ENCODE measurements at regions not wholly inside any gene's neighbourhood (a gene's known extent, or its start where the extent isn't known, plus 50 kb on each side); places are given as distances from the start of the nearest gene placed in this dataset.

- H4K8ac ChIP-seq (ENCODE audit: low read length) = no peak overlapping the region
- H2BK12ac ChIP-seq (ENCODE audit: low read length in 2 of 2) = no peak overlapping the region
- no peak for DNase-seq
- no peaks in the 10 kb centered on the region for H3K79me1 ChIP-seq (replicated peaks; ENCODE audit: low read length, poor library complexity, severe bottlenecking)
- no peak overlapping the region for H2AK5ac ChIP-seq (ENCODE audit: low read length, severe bottlenecking)
- H3K27me3 ChIP-seq (ENCODE audit: control insufficient read depth in 1 of 2, insufficient read depth in 1 of 2, low read length in 2 of 2) = no peaks in the 10 kb centered on the region
- H3K27ac ChIP-seq (ENCODE audit: low read length, poor library complexity, severe bottlenecking) = no peak overlapping the region
- H2BK15ac ChIP-seq (ENCODE audit: low read depth, poor library complexity, severe bottlenecking) = no peak overlapping the region
- H3K4me2 ChIP-seq (ENCODE audit: low read length, poor library complexity, severe bottlenecking) = no peak overlapping the region
- no peak overlapping the region for H4K91ac ChIP-seq (ENCODE audit: low read length)
- H3K36me3 ChIP-seq (ENCODE audit: control insufficient read depth in 1 of 2, insufficient read depth in 2 of 2, low read depth in 1 of 2, low read length in 2 of 2) = no peaks in the 10 kb centered on the region
- H3K9ac ChIP-seq (ENCODE audit: low read length) = no peak overlapping the region
- H3K4me1 ChIP-seq (ENCODE audit: control insufficient read depth, insufficient read depth, low read depth, low read length) = no peaks in the 10 kb centered on the region
- H3K4me3 ChIP-seq (ENCODE audit: insufficient read depth in 1 of 2, low read depth in 1 of 2, low read length in 2 of 2) = no peak overlapping the region
- no peak overlapping the region for H2BK120ac ChIP-seq (ENCODE audit: low read depth, low read length)
- 100% methylated on average over 1 of the region's 1 CpG for WGBS
- H3K4ac ChIP-seq (ENCODE audit: low read depth in 1 of 2, low read length in 2 of 2) = no peak overlapping the region
- no peak overlapping the region for H3K14ac ChIP-seq (ENCODE audit: low read length in 2 of 2)
- no peak overlapping the region for H3K23ac ChIP-seq (ENCODE audit: low read length in 2 of 2)
- H3K18ac ChIP-seq (ENCODE audit: low read depth in 1 of 2, low read length in 2 of 2) = no peak overlapping the region
- no peak overlapping the region for H2BK5ac ChIP-seq (ENCODE audit: low read depth, low read length, poor library complexity, severe bottlenecking)
- no peak overlapping the region for H2AFZ ChIP-seq (ENCODE audit: low read depth, low read length)
- peaks cover 4% of the 10 kb centered on the region for H3K9me3 ChIP-seq (ENCODE audit: control insufficient read depth, low read length)
Observed at GRCh38 chr7:119606297-119606696, 666.7 kb upstream of the KCND2 start.

GRCh38 chr7:119620769-119621168 is 652.2 kb upstream of the KCND2 start:
- H2BK120ac ChIP-seq (ENCODE audit: low read depth, low read length) = no peak overlapping the region
- H3K79me1 ChIP-seq (replicated peaks; ENCODE audit: low read length, poor library complexity, severe bottlenecking) = no peaks in the 10 kb centered on the region
- H3K4me3 ChIP-seq (ENCODE audit: insufficient read depth in 1 of 2, low read depth in 1 of 2, low read length in 2 of 2) = no peak overlapping the region
- H3K9me3 ChIP-seq (ENCODE audit: control insufficient read depth, low read length) = no peaks in the 10 kb centered on the region
- H3K4me1 ChIP-seq (ENCODE audit: control insufficient read depth, insufficient read depth, low read depth, low read length) = no peaks in the 10 kb centered on the region
- H3K4ac ChIP-seq (ENCODE audit: low read depth in 1 of 2, low read length in 2 of 2) = no peak overlapping the region
- no peak overlapping the region for H3K27ac ChIP-seq (ENCODE audit: low read length, poor library complexity, severe bottlenecking)
- H3K4me2 ChIP-seq (ENCODE audit: low read length, poor library complexity, severe bottlenecking) = no peak overlapping the region
- H4K8ac ChIP-seq (ENCODE audit: low read length) = no peak overlapping the region
- H2BK5ac ChIP-seq (ENCODE audit: low read depth, low read length, poor library complexity, severe bottlenecking) = no peak overlapping the region
- H3K23ac ChIP-seq (ENCODE audit: low read length in 2 of 2) = no peak overlapping the region
- H3K36me3 ChIP-seq (ENCODE audit: control insufficient read depth in 1 of 2, insufficient read depth in 2 of 2, low read depth in 1 of 2, low read length in 2 of 2) = no peaks in the 10 kb centered on the region
- no peak overlapping the region for H2AFZ ChIP-seq (ENCODE audit: low read depth, low read length)
- H2BK12ac ChIP-seq (ENCODE audit: low read length in 2 of 2) = no peak overlapping the region
- no peak for DNase-seq
- no peak overlapping the region for H3K9ac ChIP-seq (ENCODE audit: low read length)
- no peak overlapping the region for H2AK5ac ChIP-seq (ENCODE audit: low read length, severe bottlenecking)
- no peak overlapping the region for H3K14ac ChIP-seq (ENCODE audit: low read length in 2 of 2)
- WGBS = 78% methylated on average over 4 of the region's 4 CpGs
- no peak overlapping the region for H3K18ac ChIP-seq (ENCODE audit: low read depth in 1 of 2, low read length in 2 of 2)
- no peak overlapping the region for H4K91ac ChIP-seq (ENCODE audit: low read length)
- no peak overlapping the region for H2BK15ac ChIP-seq (ENCODE audit: low read depth, poor library complexity, severe bottlenecking)
- H3K27me3 ChIP-seq (ENCODE audit: control insufficient read depth in 1 of 2, insufficient read depth in 1 of 2, low read length in 2 of 2) = no peaks in the 10 kb centered on the region

DNA sequence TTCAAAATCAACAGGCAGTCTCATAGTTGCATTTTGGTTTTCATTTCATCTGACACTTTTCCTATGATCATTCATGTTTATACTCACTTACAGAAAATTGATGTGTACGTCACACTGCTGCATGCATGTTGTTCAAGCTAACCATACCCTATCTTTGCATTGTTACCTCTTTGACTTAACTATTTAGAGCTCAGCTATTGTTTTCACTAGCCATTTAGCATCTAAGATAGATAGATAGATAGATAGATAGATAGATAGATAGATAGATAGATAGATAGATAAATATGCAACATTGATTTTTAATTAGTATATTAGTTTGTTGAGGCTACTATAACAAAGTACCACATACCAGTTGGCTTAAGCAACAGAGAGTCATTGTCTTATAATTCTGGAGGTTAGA is 649.5 kb upstream of the KCND2 start:
- Histone ChIP-seq H2BK120ac (ENCODE audit: low read depth, low read length) (no peak overlapping the region), H3K4me2 (ENCODE audit: low read length, poor library complexity, severe bottlenecking) (no peak overlapping the region), H3K23ac (ENCODE audit: low read length in 2 of 2) (no peak overlapping the region), H3K18ac (ENCODE audit: low read depth in 1 of 2, low read length in 2 of 2) (no peak overlapping the region), H3K36me3 (ENCODE audit: control insufficient read depth in 1 of 2, insufficient read depth in 2 of 2, low read depth in 1 of 2, low read length in 2 of 2) (no peaks in the 10 kb centered on the region), H3K4me3 (ENCODE audit: insufficient read depth in 1 of 2, low read depth in 1 of 2, low read length in 2 of 2) (no peak overlapping the region), H2BK15ac (ENCODE audit: low read depth, poor library complexity, severe bottlenecking) (no peak overlapping the region), H3K79me1 (replicated peaks; ENCODE audit: low read length, poor library complexity, severe bottlenecking) (no peaks in the 10 kb centered on the region), H3K27ac (ENCODE audit: low read length, poor library complexity, severe bottlenecking) (no peak overlapping the region), H4K8ac (ENCODE audit: low read length) (no peak overlapping the region), H3K4ac (ENCODE audit: low read depth in 1 of 2, low read length in 2 of 2) (no peak overlapping the region), H3K4me1 (ENCODE audit: control insufficient read depth, insufficient read depth, low read depth, low read length) (no peaks in the 10 kb centered on the region), H2AK5ac (ENCODE audit: low read length, severe bottlenecking) (no peak overlapping the region), H2BK12ac (ENCODE audit: low read length in 2 of 2) (no peak overlapping the region), H2BK5ac (ENCODE audit: low read depth, low read length, poor library complexity, severe bottlenecking) (no peak overlapping the region), H3K9me3 (ENCODE audit: control insufficient read depth, low read length) (no peaks in the 10 kb centered on the region), H4K91ac (ENCODE audit: low read length) (no peak overlapping the region), H3K27me3 (ENCODE audit: control insufficient read depth in 1 of 2, insufficient read depth in 1 of 2, low read length in 2 of 2) (no peaks in the 10 kb centered on the region), H2AFZ (ENCODE audit: low read depth, low read length) (no peak overlapping the region), H3K14ac (ENCODE audit: low read length in 2 of 2) (no peak overlapping the region), H3K9ac (ENCODE audit: low read length) (no peak overlapping the region)
- 82% methylated on average over 1 of the region's 1 CpG for WGBS
- no peak for DNase-seq

DNA sequence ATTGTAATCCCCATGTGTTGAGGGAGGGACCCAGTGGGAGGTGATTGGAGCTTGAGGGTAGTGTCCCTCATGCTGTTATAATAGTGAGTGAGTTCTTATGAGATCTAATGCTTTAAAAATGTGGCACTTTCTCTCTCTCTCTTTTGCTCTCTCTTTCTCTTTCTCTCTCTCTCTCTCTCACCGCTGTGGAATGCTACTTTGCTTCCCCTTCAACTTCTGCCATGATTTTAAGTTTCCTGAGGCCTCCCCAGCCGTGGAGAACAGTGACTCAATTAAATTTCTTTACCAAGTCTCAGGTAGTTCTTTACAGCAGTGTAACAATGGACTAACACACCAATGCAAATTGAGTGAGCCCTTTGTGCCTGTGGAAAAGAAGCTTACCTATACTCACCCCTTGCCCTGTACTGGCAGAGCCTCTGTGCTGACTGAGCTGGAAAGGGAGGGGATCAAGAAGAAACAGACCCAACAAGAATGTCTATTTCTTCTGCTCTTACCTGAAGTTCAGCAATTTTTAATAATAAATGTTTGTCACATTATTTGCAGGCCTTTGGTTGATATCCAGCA is 642.5 kb upstream of the KCND2 start:
- H2BK5ac ChIP-seq (ENCODE audit: low read depth, low read length, poor library complexity, severe bottlenecking) = no peak overlapping the region
- no peak overlapping the region for H3K4ac ChIP-seq (ENCODE audit: low read depth in 1 of 2, low read length in 2 of 2)
- 82% methylated on average over 2 of the region's 2 CpGs for WGBS
- no peaks in the 10 kb centered on the region for H3K27me3 ChIP-seq (ENCODE audit: control insufficient read depth in 1 of 2, insufficient read depth in 1 of 2, low read length in 2 of 2)
- H3K23ac ChIP-seq (ENCODE audit: low read length in 2 of 2) = no peak overlapping the region
- no peaks in the 10 kb centered on the region for H3K79me1 ChIP-seq (replicated peaks; ENCODE audit: low read length, poor library complexity, severe bottlenecking)
- no peak overlapping the region for H3K18ac ChIP-seq (ENCODE audit: low read depth in 1 of 2, low read length in 2 of 2)
- H3K4me1 ChIP-seq (ENCODE audit: control insufficient read depth, insufficient read depth, low read depth, low read length) = no peaks in the 10 kb centered on the region
- H2BK12ac ChIP-seq (ENCODE audit: low read length in 2 of 2) = no peak overlapping the region
- H3K9me3 ChIP-seq (ENCODE audit: control insufficient read depth, low read length) = no peaks in the 10 kb centered on the region
- H2BK120ac ChIP-seq (ENCODE audit: low read depth, low read length) = no peak overlapping the region
- no peak overlapping the region for H3K9ac ChIP-seq (ENCODE audit: low read length)
- no peak for DNase-seq
- H3K36me3 ChIP-seq (ENCODE audit: control insufficient read depth in 1 of 2, insufficient read depth in 2 of 2, low read depth in 1 of 2, low read length in 2 of 2) = no peaks in the 10 kb centered on the region
- no peak overlapping the region for H3K14ac ChIP-seq (ENCODE audit: low read length in 2 of 2)
- H4K91ac ChIP-seq (ENCODE audit: low read length) = no peak overlapping the region
- H3K4me3 ChIP-seq (ENCODE audit: insufficient read depth in 1 of 2, low read depth in 1 of 2, low read length in 2 of 2) = no peak overlapping the region
- no peak overlapping the region for H2AFZ ChIP-seq (ENCODE audit: low read depth, low read length)
- H2AK5ac ChIP-seq (ENCODE audit: low read length, severe bottlenecking) = no peak overlapping the region
- H3K27ac ChIP-seq (ENCODE audit: low read length, poor library complexity, severe bottlenecking) = no peak overlapping the region
- H4K8ac ChIP-seq (ENCODE audit: low read length) = peak overlapping the region; percentile 50
- H3K4me2 ChIP-seq (ENCODE audit: low read length, poor library complexity, severe bottlenecking) = no peak overlapping the region
- H2BK15ac ChIP-seq (ENCODE audit: low read depth, poor library complexity, severe bottlenecking) = no peak overlapping the region

Measured in mesenchymal stem cell (in vitro differentiated cells and primary cell).